ENCODE measurements at regions not wholly inside any gene's neighbourhood (a gene's known extent, or its start where the extent isn't known, plus 50 kb on each side); places are given as distances from the start of the nearest gene placed in this dataset.
"Not testable (repeated sequence)": the region's sequence is repeated elsewhere in the genome, so short reads cannot be mapped to it uniquely, and the experiment has no call there.

DNA sequence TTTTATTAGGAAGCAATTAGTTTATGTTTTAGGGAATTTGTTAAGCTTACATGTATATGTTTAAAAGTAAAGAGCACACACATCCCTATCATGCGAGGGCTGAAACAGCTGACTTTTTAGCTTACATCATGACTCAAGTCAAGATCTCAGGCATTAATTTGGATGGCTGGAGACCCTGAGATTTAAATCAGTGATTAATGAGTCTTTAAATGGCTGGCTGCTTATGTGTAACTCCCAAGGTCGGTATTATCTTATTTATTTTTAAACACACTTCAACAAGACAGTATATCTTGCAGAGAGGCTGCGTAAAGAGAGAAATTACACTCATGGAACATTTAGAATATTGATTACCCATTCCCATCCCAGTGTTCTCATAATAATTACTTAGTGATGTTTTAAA lies 169.4 kb downstream of the KBTBD8 start:
- DNase-seq: no peak

DNA sequence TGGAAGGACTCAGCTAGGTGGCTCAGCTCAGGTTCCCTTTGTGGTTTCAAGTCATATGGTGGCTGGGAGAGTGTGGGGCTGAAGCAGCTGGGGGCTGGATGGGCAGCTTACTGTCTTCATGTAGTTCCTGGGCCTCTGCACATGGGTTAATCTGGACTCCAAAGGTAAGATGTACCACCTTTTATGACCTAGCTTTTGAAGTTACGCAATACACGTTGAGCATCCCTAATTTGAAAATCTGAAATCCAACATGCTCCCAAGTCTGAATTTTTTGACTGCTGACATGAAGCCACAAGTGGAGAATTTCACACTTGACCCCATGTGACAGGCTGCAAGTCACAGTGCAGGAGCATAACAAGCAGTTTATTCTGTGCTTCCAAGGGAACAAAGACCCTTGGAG lies 173.7 kb downstream of the KBTBD8 start:
- no peak for DNase-seq

DNA sequence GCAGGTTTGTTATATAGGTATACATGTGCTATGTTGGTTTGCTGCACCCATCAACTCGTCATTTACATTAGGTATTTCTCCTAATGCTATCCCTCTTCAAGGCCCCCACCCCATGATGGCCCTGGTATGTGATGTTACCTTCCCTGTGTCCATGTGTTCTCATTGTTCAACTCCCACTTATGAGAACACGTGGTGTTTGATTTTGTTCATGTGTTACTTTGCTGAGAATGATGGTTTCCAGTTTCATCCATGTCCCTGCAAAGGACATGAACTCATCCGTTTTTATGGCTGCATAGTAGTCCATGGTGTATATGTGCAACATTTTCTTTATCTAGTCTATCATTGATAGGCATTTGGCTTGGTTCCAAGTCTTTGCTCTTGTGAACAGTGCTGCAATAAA lies 175.0 kb downstream of the KBTBD8 start:
- DNase-seq: not testable (repeated sequence)

DNA sequence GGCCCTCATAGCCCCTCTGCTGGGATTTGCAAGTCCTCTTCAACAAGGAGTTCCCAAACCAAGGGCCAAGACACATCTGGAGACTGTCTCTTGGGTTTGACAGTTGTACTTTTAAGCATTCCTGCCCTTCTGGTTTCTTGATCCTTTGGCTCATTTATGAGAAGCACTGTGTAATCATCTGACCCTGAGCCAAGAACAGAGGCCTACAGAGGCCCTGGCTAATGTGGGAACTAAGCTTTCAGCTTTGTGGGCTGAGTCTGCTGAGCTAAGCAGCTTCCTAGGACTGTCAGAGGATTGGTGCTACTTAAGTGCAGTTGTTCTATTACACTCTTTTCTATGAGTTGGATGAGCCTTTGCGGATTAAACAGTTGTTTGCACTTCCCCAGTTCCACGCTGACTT lies 178.3 kb downstream of the KBTBD8 start:
- no peak for DNase-seq

DNA sequence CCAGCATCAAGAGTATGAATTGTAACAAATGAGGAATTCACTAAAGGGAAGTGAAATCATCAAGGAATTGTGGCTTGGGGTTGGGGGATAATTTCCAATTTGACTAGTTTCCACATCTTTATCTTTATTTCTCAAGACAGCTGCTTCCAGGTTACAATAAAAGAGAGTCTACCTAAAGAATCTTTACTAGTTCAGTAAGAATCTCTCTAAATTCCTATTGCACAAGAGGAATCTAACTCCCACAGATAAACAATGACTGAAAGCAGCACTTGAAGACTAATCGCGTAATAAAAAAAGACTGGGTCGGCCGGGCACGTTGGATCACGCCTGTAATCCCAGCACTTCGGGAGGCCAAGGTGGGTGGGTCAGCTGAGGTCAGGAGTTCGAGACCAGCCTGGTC lies 194.4 kb downstream of the KBTBD8 start:
- DNase-seq: no peak

DNA sequence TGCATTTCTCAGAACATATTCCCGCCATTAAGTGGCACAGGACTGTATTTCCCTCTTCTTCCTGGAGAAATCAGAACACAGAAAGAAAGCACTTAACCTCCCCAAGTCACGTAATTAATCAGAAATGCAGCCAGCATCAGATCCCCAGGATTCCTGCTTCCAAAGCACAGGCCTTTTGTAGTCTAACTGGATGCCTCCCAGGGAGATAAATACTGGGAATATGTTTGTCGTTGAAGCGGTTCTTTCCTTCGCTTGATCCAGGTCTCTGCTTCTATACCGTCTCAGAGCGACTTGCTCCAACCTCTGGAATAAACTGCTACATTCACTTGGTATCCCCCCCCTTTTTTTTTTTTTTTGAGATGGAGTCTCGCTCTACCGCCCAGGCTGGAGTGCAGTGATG lies 198.6 kb downstream of the KBTBD8 start:
- no peak for DNase-seq

DNA sequence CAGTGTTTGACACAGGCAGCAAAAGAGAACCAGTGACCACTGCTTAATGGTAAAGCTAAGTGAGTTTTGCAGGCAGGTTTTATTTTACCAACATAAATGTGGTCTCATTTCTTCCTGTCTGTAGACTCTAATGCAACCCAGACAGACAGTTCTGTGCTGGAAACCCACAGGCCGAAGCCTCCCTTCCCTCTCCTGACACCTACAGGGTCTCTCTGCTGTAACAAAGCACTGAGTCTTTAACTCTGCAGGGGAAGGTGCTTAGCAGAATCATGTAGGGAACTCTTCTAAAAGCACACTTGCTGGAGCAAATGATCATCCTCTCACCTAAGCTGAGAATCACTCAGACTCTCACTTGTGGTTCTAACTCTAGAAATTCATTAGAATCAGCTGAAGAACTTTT lies 200.3 kb downstream of the KBTBD8 start:
- no peak for DNase-seq

DNA sequence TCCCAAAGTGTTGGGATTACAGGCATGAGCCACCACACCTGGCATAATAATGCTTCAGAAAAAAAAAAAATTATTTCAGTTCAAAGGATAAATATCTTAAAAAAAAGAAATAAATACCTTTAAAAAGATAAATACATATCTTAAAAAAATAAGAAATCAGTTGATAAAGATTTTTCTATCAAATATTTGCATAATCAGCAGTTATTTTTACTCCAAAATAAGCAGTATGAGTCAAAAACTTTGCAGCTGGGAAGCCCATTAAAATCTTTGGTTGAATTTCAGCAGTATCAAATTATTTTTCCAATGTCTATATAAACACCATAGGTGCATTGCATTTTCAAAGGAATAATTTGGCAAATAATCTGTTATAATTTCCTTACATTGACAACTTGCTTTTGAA lies 202.5 kb downstream of the KBTBD8 start:
- DNase-seq: no peak

DNA sequence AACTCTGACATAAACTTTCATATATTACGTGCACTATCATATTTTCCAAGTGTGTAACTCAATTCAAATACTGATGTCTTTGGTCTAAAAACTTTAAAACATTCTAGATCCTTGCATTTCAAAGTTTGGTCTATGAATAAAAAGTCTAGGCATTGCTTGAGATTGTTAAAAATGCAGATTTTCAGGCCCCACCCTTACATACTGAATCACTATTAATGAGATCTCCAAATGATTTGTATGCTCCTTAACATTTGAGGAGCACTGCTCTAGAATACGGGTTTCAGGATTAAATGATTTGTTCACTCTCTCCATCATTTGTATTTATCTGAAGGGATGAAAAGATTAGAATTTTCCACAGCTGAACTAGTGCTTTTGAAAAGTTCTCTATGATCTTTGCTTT lies 202.9 kb downstream of the KBTBD8 start:
- DNase-seq: no peak

DNA sequence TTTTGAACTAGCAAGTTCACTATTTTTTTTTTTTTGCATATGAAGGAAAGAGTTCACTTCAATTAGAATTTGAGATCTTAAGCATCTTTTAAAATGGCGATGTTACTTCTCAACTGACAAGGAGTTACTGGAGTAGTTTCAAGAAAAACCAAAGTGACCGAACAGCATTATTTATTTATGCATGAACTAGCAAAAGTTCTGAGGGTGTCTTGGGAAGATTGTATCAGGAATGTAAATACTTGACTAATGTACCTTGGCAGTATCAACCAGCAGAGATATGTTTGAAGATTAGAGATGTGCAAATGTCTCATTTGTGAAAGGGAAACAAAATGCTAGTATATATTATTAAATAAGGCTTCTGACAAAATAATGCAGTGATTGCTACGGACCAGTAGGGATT lies 203.9 kb downstream of the KBTBD8 start:
- no peak for DNase-seq

DNA sequence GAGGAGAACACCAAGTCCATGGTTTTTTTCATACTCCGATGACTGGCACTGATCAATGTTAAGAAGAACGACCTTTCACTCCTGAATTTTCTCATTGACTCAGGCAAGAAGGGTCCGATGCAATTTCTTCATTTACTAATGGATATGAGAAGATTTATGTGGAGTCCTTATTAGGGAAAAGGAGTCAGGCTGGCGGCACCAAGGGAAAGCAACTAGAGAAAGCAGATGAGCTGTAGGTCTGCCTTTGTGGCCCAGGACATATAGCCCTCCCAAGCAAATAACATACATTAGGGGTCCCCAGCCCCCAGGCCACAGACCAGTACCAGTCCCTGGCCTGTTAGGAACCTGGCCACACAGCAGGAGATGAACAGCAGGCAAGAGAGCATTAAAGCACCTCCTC lies 206.8 kb downstream of the KBTBD8 start:
- DNase-seq: no peak

DNA sequence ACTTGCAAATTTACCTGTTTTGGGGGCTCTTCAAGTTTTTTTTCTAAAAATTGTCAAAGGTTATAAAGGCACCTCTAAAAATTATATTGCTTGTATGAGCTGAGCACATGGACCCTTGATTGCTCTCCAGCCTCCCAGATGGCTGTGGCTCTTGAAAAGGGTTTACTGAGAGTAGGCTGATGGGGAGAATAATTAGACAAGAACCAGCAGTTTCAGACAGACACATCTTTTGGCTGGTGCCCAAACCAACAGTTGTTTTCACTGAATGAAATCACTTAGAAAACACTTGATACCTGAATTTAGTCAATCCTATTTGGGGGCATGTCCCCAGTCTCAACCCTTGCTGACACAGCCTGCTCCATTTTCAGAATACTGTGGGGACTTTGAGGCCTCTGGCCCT lies 217.6 kb downstream of the KBTBD8 start:
- DNase-seq: no peak

DNA sequence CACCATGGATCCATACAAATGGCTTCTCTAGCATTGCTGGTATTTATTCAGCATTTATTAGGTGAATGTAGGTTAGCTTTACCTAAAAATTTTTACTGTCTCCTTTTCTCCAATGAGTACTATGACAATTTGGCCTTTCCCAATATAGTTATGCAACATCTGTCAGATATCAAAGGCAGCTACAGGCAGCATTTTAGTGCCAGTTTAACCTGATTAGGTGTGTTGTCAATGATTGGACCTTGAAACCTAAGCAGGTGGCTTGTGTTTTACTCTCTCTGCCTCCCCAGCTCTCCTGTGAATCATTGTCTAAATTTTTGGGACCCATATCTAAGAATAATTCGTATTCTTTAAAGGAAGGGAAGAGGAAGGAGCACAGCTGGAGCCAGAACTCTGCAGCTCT lies 228.9 kb downstream of the KBTBD8 start:
- DNase-seq: no peak

DNA sequence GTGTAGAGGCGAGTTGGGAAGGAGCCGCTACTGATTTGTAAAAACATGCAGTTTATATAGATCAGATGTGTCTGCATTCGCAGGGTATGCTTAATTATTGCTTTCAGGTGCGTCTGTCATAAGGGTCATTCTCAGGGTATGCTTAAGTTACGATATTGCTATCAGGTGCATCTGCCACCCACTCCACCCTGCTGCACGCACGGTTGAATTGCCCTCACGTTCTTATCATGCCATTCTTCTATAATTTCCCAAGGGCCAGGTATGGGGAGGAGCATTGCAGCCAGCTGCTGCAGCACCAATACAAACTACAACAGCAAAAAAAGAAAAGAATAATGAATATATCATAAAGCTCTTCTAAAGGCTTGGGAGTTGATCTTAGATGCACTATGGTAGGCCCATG lies 230.0 kb downstream of the KBTBD8 start:
- no peak for DNase-seq

DNA sequence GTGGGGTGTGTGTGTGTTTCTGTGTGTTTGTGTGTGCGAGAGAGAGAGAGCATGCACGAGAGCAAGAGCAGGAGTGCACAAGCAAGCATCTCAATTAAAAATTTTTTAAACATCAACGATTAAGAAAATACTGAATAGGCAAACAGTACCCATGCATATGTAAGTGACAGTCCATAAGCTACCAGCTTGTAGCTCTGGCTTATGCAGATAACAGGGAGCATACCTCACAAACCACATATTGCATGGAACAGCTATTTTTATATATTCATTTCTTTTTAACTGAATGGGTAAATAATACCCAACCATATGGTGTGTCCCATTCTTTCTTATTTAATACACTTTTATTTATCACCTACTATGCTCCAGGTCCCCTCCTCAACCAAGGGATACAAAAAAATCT lies 234.5 kb downstream of the KBTBD8 start:
- DNase-seq: no peak

DNA sequence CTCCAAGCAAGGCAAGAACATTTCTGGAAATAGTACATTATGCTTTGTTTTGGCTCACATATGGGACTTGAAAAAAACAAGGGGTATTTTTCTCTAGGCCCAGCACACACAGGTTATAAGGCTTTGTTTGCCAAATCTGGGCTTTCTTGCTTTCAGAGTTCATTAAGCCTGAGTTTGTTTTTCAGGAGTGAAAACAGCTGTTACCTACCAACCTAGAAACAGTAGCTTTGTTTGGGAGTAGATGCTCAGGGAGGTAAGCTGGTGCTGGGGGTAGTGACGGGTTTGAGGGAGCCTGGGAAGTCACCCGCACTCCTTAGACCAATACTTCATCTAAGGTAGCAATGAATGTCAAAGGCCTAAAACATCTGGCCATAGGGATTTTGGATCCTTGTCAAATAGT lies 241.2 kb downstream of the KBTBD8 start:
- DNase-seq: no peak

DNA sequence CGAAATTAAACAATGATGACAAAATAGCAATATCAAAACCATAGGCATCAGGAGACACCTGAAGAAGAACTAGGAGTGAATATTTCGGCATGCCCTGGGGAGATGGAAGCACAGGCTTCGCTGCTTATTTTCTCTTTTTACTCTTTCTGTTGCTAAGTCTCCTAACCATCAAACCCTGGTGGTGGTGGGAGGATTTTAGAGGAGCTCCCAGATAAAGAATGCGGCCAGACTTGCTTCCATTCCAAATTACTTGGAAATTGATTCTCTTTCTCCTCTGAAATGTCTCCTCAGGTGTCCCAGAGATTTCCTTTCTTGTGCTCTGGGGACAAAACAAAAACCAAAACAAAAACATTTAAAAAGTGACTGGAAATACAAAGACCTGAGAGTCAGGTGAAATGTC lies 243.0 kb downstream of the KBTBD8 start:
- no peak for DNase-seq

DNA sequence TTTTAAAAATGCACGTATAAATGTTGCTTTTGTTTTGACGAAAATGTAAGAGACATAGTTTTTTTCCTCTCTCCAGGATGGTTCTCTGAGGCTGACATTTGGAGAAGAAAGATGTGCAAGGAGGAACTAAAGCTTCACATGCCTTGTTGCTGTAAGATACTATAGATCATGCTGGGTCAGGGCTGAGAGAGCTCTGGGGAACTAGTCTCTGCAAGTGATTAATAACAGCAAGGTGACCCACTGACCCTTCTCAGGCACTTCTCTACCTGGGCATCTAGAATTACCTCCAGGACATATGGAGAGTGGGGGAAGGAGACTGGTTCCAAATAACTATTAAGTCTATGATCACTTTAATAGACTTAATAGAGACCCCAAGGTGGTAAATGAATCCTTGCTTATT lies 246.0 kb downstream of the KBTBD8 start:
- DNase-seq: no peak

DNA sequence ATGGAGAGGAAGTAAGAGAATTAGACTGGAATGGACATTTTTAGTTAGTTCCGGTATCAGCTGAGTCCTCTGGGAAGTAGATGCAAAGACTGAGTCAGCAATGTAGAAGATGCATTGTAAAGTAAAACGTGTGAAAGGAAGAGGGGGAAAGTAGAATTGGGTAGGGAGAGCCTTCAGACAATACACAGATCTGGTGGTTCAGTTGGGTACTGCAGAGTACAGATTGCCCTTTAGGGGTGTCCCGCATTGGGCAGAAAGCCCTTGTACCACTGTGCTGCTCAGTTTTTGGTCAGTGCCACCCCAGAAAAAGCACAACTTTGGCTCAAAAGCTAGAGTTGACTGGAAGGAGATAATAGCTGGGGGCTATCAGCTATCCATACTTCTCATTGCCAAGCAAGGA lies 247.4 kb downstream of the KBTBD8 start:
- DNase-seq: no peak

DNA sequence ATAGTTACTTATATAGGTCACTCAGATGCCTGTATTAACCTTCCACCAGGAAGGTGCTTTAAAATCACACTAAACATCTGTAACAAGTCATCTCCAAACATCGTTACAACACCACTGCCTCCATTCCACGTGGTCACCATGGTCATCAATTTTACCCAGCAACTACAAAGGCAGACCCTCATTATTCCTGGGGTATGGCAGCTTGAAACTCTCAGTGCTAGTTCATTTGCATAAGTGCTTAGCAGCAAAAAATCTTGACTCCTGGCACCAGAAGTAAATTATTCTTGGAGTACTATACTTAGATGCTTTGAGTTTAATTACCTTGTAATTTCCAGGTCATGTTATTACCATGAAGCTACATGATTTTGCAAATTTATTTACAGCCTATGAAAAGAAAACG lies 250.6 kb downstream of the KBTBD8 start:
- DNase-seq: no peak

DNA sequence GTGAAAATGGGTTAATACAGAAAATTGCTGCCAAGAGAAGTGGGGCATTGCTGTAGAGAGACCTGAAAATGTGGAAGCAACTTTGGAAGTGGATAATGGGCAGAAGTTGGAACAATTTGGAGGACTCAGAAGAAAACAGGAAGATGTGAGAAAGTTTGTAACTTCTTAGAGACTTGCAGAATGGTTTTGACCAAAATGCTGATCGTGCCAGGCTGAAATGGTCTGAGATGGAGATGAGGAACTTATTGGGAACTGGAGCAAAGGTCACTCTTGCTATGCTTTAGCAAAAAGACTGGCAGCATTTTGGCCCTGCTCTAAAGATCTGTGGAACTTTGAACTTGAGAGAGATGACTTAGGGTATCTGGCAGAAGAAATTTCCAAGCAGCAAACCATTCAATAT lies 254.8 kb downstream of the KBTBD8 start:
- DNase-seq: not testable (repeated sequence)

DNA sequence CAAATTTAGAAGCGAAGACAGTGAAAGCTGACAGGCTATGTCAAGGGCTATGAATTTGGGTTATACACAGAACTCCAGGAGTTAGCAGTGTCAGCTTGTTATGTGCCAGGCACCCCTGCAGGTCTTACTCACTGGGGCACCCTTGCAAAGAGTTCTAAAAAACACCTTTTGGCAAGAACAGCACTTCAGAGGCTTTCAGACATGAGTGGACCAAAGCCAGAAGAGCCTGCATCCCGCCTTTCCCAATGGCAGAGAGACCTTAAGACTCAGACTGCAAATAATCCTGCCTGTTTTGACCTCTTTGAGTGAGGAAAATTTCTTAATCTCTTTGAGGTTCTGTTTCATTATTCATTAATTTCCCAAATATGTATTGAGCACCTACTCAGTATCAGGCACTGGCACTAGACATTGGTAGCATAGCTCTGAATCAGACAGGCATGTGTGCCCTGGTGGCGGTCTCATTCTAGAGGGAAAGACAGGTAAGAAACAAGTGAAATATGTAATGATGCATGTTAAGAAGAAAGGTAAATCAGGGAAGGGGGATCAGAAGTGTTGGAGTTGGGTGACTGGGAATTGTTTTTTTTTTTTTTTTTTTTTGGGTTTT lies 280.0 kb downstream of the KBTBD8 start:
- no peak for DNase-seq

DNA sequence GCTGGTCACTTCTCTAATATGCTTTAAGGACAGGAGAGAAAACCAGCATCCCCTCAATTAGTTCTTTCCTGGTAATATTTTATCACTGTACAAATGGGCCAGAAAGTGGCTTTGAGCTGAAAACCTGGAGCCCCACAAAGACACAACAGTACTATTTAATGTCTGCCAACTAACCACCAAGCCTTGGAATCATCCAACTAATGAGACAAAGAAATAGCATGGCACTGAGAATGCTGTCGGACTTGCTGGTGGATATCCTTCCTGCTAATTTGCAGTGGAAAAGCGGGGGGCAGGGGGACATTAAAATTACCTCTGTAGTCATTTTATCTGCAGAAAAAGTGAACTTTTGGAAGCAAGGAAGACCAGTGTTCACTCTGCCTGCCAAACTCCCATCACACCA lies 288.5 kb downstream of the KBTBD8 start:
- no peak for DNase-seq

DNA sequence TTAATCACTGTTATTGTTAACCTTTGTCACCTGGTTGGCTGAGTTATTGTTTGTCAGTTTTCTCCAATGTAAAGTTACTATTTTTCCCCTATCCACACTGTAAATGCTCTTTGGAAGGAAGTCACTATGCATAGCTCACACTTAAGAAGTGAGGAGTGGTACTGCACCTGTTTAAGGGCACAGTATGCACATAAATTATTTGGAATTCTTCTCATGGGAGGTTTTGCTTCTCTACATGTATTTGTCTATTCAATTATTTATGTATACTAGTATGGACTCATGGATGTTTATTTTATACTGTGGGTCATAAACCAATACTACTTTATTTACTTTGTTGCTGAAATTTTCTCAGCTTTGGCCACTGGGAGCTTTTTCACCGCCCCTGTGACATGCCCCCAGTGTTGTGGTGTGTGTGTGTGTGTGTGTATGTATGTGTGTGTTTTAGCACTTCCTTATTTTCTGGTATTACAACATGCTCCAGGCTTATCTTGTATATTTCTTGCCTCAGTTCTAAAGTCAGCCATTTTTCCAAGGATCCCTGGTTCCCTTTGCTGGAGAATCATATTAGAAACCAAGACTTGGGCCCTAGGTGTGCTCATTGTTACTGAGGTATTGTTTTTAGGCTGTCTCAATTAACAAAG lies 290.5 kb downstream of the KBTBD8 start:
- DNase-seq: no peak

DNA sequence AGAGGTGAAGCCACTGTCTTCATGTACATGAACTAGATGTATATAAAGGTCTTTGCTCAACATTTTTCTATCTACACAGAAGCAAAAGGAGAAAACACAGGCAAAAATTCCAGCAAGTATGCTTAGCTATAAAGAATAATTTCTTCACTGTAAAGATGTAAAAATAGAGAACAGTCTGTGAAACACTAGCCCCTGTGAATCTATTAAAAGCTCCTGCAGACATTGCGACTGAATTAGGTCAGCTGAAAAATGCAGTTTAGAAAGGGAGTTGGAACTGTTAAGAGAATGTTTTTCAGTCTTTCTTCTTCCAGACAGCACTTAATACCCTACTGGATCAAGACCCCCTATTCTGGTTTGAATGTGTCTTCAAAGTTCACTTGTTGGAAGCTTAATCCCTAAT lies 291.5 kb downstream of the KBTBD8 start:
- DNase-seq: no peak
